ENCODE measurements at regions not wholly inside any gene's neighbourhood (a gene's known extent, or its start where the extent isn't known, plus 50 kb on each side); places are given as distances from the start of the nearest gene placed in this dataset.

DNA sequence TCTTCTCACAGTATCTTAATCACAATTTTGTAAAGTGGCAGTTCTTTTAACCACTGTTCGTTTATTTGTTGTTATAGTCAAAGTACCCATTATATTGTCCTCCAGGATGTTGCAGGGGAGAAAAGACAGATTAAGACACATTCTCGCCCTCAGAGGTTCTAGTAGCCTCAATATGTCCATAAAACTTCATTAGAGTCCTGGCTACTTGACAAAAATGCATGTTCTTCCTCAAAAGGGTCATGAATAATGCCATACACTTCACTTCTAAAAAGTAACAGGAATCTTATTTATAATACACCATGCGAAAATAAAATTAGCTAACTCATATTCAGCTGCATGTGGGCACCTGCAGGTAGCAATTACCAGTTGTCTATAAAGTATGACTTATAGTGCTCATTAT lies 109.3 kb upstream of the ANK3 start:
- no peaks in the 10 kb centered on the region for H3K36me3 Mint-ChIP-seq
- no peak overlapping the region for H3K27ac Mint-ChIP-seq
- no peaks in the 10 kb centered on the region for H3K9me3 Mint-ChIP-seq
- ChIA-PET POLR2A (no interaction called here), CTCF (no interaction called here)
- no peaks in the 10 kb centered on the region for H3K27me3 Mint-ChIP-seq
- H3K4me3 Mint-ChIP-seq, result no peak overlapping the region
- intact Hi-C loops (cut with micrococcal nuclease), result loop anchor here (5.0 kb wide), 1 partner anchor 38 kb away; no protein-coding TSS in a partner anchor
- DNase-seq, result no peak
- H3K4me1 Mint-ChIP-seq (ENCODE audit: low read depth), result peaks cover 12% of the 10 kb centered on the region

DNA sequence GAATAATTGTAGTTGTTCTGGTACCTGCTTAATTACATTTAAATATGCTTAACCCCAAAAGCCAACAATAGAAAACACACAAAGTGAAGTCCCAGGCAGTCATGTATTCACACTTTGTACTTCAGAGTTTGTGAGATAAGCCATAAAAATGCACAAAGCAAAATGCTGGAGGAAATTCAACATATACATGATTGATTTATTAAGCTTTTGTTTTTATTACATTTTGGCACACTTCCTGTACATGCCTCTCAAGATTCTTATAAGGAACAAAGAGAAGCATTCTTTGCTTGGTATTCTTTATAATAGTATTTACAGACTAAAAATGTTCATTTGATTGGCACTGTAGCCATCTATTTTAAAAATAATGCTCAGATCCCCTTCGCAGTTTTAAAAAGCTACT lies 107.7 kb upstream of the ANK3 start:
- no peaks in the 10 kb centered on the region for H3K27me3 Mint-ChIP-seq
- H3K27ac Mint-ChIP-seq, result no peak overlapping the region
- intact Hi-C loops (cut with micrococcal nuclease), result loop anchor here (5.0 kb wide), 1 partner anchor 40 kb away; no protein-coding TSS in a partner anchor
- H3K4me3 Mint-ChIP-seq, result no peak overlapping the region
- POLR2A ChIA-PET, result no interaction called here
- H3K9me3 Mint-ChIP-seq, result no peaks in the 10 kb centered on the region
- H3K36me3 Mint-ChIP-seq, result no peaks in the 10 kb centered on the region
- CTCF ChIA-PET, result no interaction called here
- no peak for DNase-seq
- H3K4me1 Mint-ChIP-seq (ENCODE audit: low read depth), result peaks cover 15% of the 10 kb centered on the region

DNA sequence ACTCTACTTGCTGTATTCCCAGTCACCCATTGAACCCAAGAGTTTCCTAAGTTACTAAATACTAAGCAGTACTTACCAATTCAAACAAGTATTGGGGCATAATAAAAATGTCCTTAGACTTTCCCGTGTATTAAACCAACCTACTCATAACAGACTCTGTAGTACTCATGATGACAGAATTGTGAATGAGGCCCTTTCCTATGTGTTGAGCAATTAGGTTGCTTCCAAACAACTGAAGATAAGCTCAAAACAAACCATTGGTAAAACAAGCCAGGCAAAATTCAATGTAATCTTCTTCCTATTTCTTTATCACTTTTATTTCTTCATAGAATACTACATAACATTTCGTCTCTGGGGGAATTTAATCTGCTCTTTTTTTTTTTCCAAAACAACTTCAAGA lies 106.5 kb upstream of the ANK3 start:
- intact Hi-C loops (cut with micrococcal nuclease), result loop anchor here (5.0 kb wide), 1 partner anchor 41 kb away; no protein-coding TSS in a partner anchor

DNA sequence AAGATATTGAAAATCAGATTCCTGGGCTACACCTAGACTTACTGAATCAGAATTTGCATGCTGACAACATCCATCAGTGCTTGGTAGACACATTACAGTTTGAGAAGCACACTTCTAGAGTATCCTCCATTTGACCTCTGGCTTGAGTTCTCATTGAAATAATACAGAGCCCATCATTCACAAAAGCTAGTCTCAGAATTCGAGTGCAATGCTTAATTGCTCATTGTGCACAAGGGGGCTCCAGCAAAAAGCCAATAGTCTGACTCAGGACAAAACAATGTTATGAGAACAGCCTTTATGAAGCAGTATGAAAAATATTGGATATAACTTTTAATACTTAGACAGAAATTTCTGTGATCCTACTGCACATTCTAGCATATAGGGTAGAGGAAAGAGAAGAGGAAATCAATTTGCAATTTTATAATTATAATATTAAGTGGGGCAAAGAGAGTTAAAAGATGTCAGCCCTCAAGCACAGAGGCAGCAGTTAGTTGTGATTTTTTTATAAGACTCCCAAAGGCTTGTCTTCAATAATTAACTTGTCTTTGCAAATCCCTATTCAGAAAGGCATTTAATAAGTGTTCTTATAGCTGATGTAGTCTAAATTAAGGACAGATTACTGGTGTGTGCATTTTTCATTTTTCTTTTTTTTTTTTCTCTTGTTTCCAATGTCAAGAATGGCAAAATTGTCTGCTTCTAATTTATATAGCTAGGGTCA lies 105.8 kb upstream of the ANK3 start:
- Mint-ChIP-seq H3K4me1 (ENCODE audit: low read depth) (peaks cover 20% of the 10 kb centered on the region), H3K36me3 (no peaks in the 10 kb centered on the region), H3K4me3 (no peak overlapping the region), H3K27ac (no peak overlapping the region), H3K9me3 (no peaks in the 10 kb centered on the region), H3K27me3 (no peaks in the 10 kb centered on the region)
- CTCF ChIA-PET, result no interaction called here
- POLR2A ChIA-PET, result no interaction called here
- intact Hi-C loops (cut with micrococcal nuclease), result loop anchor here (5.0 kb wide), 1 partner anchor 42 kb away; no protein-coding TSS in a partner anchor
- DNase-seq, result no peak

More for the DNA sequence above, 106.5 kb upstream of the ANK3 start:
- Mint-ChIP-seq H3K4me3 (no peak overlapping the region), H3K9me3 (no peaks in the 10 kb centered on the region), H3K36me3 (no peaks in the 10 kb centered on the region), H3K27me3 (no peaks in the 10 kb centered on the region), H3K27ac (no peak overlapping the region), H3K4me1 (ENCODE audit: low read depth) (peaks cover 21% of the 10 kb centered on the region)
- CTCF ChIA-PET, result no interaction called here
- no peak for DNase-seq
- POLR2A ChIA-PET, result no interaction called here

DNA sequence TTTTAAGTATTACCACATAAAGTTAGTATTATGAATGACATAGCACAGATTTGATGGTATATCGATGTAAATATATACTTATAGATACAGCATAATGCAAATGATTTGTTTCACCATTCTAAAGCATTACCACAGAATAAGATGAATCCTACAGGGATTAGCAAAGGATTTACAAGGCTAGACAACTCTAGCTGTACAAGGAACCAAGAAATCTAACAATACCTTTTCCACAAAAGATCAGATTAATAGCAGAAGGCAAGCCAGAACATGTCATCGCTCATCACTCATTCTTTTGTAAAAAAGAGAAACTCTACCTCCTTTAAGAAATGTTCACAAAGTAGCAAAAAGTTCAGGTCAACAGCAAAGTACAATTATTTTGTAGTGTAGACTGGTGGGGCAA lies 105.1 kb upstream of the ANK3 start:
- no peak overlapping the region for H3K4me3 Mint-ChIP-seq

DNA sequence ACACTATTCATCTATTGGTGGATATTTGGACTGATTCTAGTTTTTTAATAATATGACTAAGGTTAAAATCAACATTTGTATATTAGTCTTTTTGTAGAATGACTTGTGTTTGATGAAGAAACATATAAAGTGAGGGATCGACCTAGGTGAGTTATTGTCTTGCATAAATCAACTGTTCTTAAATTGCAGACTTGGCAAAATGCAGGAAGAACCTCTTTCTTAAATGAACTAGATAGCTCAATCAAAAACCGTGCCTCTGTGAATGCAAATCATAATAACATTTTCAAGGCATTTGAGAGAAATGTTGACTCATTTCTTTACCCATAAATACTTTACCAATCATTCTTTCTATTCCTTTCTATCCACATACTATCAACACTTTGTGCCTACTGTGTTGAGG lies 101.5 kb upstream of the ANK3 start:
- no peaks in the 10 kb centered on the region for H3K9me3 Mint-ChIP-seq
- no peak for DNase-seq
- no peaks in the 10 kb centered on the region for H3K27me3 Mint-ChIP-seq
- intact Hi-C loops (cut with micrococcal nuclease), result loop anchor here (2.0 kb wide), 1 partner anchor 76 kb away; no protein-coding TSS in a partner anchor
- H3K4me1 Mint-ChIP-seq (ENCODE audit: low read depth), result peaks cover 22% of the 10 kb centered on the region
- POLR2A ChIA-PET, result no interaction called here
- H3K27ac Mint-ChIP-seq, result no peak overlapping the region
- no peak overlapping the region for H3K4me3 Mint-ChIP-seq
- no peaks in the 10 kb centered on the region for H3K36me3 Mint-ChIP-seq
- CTCF ChIA-PET, result no interaction called here

More for the DNA sequence above, 105.1 kb upstream of the ANK3 start:
- ChIA-PET CTCF (no interaction called here), POLR2A (no interaction called here)
- H3K36me3 Mint-ChIP-seq, result no peaks in the 10 kb centered on the region
- no peaks in the 10 kb centered on the region for H3K9me3 Mint-ChIP-seq
- intact Hi-C loops (cut with micrococcal nuclease), result loop anchor here (5.0 kb wide), 1 partner anchor 43 kb away; no protein-coding TSS in a partner anchor
- no peak for DNase-seq
- H3K27ac Mint-ChIP-seq, result no peak overlapping the region
- peaks cover 28% of the 10 kb centered on the region for H3K4me1 Mint-ChIP-seq (ENCODE audit: low read depth)
- no peaks in the 10 kb centered on the region for H3K27me3 Mint-ChIP-seq

DNA sequence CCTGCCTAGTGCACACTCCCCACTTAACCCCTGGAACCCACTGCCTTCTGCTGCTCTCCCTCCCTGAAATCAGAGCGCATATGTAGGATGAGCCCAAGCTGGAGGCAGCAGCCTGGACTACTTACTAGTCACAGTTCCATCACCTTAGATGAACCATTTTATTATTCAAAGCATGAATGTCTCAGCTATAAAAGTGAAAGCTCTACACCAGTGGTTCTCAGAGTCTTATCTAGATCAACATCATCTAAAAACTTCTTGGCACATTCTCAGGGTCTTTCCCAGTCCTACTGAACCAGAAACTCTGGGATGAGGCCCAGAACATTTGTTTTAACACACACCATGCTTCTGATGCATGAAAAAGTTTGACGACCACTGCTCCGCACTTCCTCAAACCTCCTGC lies 100.3 kb upstream of the ANK3 start:
- Mint-ChIP-seq H3K27ac (no peak overlapping the region), H3K36me3 (no peaks in the 10 kb centered on the region), H3K4me1 (ENCODE audit: low read depth) (peaks cover 23% of the 10 kb centered on the region), H3K27me3 (no peaks in the 10 kb centered on the region), H3K9me3 (no peaks in the 10 kb centered on the region), H3K4me3 (no peak overlapping the region)
- intact Hi-C loops (cut with micrococcal nuclease), result loop anchor here (2.0 kb wide), 1 partner anchor 77 kb away; no protein-coding TSS in a partner anchor
- DNase-seq, result no peak
- POLR2A ChIA-PET, result no interaction called here
- CTCF ChIA-PET, result no interaction called here

DNA sequence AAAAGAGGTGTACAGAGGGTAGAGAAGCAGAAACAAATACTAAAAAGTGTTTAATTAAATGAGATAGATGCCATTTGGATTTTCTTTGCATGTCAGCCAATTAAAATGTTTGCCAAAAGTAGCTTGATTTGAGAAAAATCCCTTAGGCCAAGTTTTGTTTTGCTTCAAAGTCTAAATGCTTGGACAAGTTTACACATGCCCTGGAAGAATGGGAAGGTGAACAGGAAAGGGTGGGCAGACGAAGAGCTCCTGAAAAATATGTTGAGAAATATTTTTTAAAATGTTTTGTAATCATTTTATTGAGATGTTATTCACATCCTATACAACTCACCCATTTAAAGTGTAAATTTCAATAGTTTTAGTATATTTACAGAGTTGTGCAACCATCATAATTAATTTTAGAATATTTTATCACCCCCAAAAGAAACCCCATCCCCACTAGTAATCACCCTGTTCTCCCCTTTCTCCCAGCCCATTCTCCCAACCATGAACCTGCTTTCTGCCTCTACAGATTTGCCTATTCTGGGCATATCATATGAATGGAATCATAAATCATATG lies 98.5 kb upstream of the ANK3 start:
- no peaks in the 10 kb centered on the region for H3K9me3 Mint-ChIP-seq
- ChIA-PET CTCF (no interaction called here), POLR2A (no interaction called here)
- peaks cover 22% of the 10 kb centered on the region for H3K4me1 Mint-ChIP-seq (ENCODE audit: low read depth)
- no peak overlapping the region for H3K27ac Mint-ChIP-seq
- DNase-seq, result no peak
- intact Hi-C loops (cut with micrococcal nuclease), result no loop called here
- no peaks in the 10 kb centered on the region for H3K27me3 Mint-ChIP-seq
- H3K36me3 Mint-ChIP-seq, result no peaks in the 10 kb centered on the region
- no peak overlapping the region for H3K4me3 Mint-ChIP-seq

DNA sequence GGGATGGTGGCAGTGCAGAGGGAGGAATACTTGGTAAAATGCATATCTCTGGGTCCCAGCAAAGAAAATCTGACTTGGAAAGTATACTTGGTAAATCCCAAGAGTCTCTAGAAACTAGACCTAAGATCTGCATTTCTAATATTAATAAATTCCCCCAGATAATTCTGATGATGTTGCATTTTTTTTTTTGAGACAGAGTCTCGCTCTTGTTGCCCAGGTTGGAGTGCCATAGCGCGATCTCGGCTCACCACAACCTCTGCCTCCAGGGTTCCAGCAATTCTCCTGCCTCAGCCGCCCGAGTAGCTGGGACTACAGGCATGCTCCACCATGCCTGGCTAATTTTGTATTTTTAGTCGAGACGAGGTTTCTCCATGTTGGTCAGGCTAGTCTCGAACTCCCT lies 97.9 kb upstream of the ANK3 start:
- no peak for DNase-seq
- peaks cover 20% of the 10 kb centered on the region for H3K4me1 Mint-ChIP-seq (ENCODE audit: low read depth)
- H3K4me3 Mint-ChIP-seq, result no peak overlapping the region
- no peaks in the 10 kb centered on the region for H3K36me3 Mint-ChIP-seq
- no peak overlapping the region for H3K27ac Mint-ChIP-seq
- no peaks in the 10 kb centered on the region for H3K27me3 Mint-ChIP-seq
- CTCF ChIA-PET, result no interaction called here
- POLR2A ChIA-PET, result no interaction called here
- intact Hi-C loops (cut with micrococcal nuclease), result no loop called here
- no peaks in the 10 kb centered on the region for H3K9me3 Mint-ChIP-seq

DNA sequence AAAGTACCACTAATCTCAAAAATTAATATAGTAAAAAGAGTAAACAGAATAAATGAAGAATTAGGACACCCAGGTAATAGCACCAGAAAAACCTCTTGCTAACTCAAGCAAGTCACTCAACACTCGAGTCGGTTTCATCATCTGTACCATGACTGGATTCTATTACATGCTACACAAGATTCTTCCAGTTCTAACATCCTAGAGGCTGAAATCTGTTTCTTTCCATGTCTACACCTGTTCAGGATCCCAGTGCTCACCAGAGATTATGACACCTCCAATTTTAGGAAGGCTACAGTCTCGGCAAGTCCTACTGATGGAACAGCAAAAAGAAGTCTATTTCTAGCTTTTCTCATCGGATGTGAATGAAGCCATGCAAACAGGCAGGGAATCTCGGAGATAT lies 95.3 kb upstream of the ANK3 start:
- intact Hi-C loops (cut with micrococcal nuclease), result no loop called here
- DNase-seq, result no peak
- Mint-ChIP-seq H3K27me3 (no peaks in the 10 kb centered on the region), H3K4me3 (no peak overlapping the region), H3K27ac (no peak overlapping the region), H3K36me3 (no peaks in the 10 kb centered on the region), H3K9me3 (no peaks in the 10 kb centered on the region), H3K4me1 (ENCODE audit: low read depth) (peaks cover 15% of the 10 kb centered on the region)
- CTCF ChIA-PET, result no interaction called here
- POLR2A ChIA-PET, result no interaction called here

DNA sequence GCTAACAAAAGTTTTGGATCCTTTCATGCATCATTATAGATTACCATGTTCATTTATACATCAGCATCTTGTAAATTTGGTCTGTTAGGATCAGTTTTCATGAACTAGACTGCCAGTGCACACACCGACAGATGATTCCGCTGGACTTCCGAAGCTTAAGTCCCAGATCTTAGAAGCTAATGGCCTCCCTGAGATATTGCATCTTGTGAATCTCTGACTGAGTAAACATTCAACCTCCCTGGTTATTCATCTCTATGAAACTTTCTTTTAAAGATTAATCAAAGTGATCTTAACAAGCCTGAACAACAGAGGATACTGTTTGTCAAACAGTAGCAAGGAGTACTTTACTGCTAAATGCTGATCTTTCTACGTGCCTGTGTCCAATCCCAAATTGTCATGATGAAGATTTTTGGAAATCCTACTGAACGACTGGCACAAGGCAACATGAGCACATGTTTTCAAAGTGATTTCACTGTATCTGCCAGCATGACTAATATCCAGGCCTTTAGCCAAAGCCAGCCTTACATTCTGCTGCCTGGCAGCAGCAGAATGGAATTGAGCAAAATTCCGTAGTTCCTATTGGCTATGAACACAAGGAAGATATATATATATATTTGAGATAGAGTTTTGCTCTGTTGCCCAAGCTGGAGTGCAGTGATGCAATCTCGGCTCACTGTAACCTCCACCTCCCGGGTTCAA lies 91.3 kb upstream of the ANK3 start:
- ChIA-PET CTCF (no interaction called here), POLR2A (no interaction called here)
- Mint-ChIP-seq H3K27ac (no peak overlapping the region), H3K36me3 (no peaks in the 10 kb centered on the region), H3K9me3 (no peaks in the 10 kb centered on the region), H3K4me1 (ENCODE audit: low read depth) (peaks cover 16% of the 10 kb centered on the region), H3K27me3 (no peaks in the 10 kb centered on the region), H3K4me3 (no peak overlapping the region)
- DNase-seq, result no peak
- intact Hi-C loops (cut with micrococcal nuclease), result no loop called here

DNA sequence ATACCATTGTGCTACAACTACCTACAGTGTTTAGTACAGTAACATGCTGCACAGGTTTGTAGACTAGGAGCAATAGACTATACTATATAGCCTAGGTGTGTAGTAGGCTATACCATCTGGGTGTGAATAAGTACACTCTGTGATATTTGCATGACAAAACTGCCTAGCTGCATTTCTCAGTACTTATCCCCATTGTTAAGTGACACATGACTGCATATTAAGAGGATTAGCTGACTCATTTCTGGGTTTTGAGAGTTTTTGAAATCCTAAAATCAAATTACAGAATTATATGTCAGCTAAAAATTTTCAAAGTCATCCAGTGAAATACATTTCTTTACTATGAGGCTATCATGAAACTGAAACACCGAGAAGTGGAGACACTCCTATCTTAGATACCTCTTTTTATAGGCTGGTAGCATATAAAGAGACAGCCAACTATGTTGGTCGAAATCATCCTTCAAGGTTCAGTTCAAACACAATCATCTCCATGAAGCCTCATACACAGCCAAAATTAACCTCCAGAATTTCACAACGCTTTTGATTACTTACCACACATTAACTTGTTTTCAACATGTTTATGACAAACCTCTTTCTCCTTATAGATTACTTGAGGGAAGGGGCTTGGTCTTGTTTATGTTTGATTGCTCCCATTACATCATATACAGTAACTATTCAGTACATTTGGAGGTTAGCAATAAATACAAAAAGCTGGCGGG lies 89.8 kb upstream of the ANK3 start:
- no peak overlapping the region for H3K27ac Mint-ChIP-seq
- no peak overlapping the region for H3K4me3 Mint-ChIP-seq
- H3K36me3 Mint-ChIP-seq, result no peaks in the 10 kb centered on the region
- peaks cover 14% of the 10 kb centered on the region for H3K4me1 Mint-ChIP-seq (ENCODE audit: low read depth)
- H3K27me3 Mint-ChIP-seq, result no peaks in the 10 kb centered on the region
- DNase-seq, result no peak
- H3K9me3 Mint-ChIP-seq, result no peaks in the 10 kb centered on the region
- ChIA-PET POLR2A (interaction anchor here (1.4 kb wide), 1 partner anchor 299 kb away, joined by 3 read pairs; the partner anchor contains the start of gene CDK1), CTCF (interaction anchor here (0.6 to 1.0 kb wide), 3 partner anchors 10 to 166 kb away, joined by 3 read pairs; no protein-coding TSS in a partner anchor)
- intact Hi-C loops (cut with micrococcal nuclease), result no loop called here

Measured in activated CD4-positive, alpha-beta memory T cell treated with anti-CD3 and anti-CD28 coated beads for 36 hours (primary cell).